ENCODE measurements at regions not wholly inside any gene's neighbourhood (a gene's known extent, or its start where the extent isn't known, plus 50 kb on each side); places are given as distances from the start of the nearest gene placed in this dataset.
A peak's percentile ranks its signal among the peaks of the same experiment; 100 is the strongest.
"Not testable (repeated sequence)": the region's sequence is repeated elsewhere in the genome, so short reads cannot be mapped to it uniquely, and the experiment has no call there.

DNA sequence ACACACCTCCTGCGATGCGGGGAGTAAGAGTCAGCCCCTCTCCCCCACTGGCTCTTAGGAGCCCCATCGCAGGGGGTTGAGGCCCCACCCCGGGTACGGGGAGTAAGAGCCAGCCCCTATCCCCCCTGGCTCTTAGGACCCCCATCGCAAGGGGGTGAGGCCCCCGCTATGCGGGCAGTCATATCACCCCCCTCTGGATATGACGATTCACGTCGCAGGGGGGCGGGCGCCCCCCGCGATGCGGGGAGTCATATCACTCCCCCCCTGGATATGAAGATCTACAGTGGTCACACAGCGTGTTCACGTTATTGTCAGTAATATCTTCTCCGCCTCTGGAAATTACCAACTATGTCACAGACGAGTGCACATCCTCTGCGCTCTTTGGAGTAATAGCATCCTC lies 61.1 kb downstream of the DEFB131A start:
- not testable (repeated sequence) for DNase-seq

DNA sequence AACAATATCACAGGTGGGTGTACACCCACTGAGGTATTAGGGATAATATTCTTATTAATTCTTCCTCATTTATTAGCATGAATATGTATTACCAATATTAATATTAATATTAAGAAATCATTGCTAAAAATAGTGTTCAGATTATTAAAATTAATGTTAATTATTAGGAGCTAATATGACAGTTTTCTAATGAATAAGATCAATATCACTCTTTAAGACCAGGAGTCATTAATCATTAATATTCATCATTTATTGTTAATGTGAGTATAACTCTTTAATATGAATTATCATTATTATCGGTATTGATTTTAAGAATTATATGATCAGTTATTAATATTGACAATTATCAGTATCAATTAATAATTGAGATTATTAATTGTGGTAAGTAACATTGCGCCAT lies 62.5 kb downstream of the DEFB131A start:
- not testable (repeated sequence) for DNase-seq

DNA sequence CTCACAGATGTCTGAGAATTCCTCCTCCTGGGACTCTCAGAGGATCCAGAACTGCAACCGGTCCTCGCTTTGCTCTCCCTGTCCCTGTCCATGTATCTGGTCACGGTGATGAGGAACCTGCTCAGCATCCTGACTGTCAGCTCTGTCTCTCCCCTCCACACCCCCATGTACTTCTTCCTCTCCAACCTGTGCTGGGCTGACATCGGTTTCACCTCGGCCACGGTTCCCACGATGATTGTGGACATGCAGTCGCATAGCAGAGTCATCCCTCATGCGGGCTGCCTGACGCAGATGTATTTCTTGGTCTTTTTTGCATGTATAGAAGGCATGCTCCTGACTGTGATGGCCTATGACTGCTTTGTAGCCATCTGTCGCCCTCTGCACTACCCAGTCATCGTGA lies 68.7 kb downstream of the DEFB131A start:
- DNase-seq: not testable (repeated sequence)

DNA sequence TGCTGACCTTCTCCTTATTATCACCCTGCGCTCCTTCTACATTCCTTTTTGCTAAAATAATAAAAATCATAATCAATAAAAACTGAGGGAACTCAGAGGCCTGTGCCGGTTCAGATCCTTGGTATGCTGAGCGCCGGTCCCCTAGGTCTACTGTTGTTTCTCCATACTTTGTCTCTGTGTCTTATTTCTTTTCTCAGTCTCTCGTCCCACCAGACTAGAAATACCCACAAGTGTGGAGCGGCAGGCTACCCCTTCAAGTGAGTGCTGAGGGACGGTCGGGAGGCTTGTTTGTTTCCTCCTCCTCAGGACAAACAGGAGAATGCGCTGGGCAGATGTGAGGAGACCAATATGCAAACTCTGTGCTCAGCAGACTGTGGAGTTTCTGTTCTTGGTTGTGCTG lies 75.4 kb downstream of the DEFB131A start:
- DNase-seq: not testable (repeated sequence)

DNA sequence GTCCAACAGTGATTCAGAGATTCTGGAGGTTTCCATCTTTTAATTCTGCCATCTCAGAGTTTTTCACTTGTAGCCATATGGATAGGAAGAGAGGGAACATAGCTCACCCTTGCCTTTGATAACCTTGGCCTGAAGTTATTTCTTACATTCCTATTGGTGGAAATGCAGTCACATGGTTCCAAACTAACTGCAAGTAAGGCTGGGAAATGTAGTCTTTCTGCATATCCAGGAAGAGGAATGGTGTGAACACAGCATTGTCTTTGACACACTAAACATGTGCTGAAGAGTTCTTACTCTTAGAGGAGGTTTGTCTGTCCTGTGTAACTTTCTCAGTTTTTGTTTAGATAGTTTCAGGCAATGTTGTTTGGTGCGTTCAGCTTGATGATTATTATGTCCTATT lies 78.7 kb downstream of the DEFB131A start:
- not testable (repeated sequence) for DNase-seq

DNA sequence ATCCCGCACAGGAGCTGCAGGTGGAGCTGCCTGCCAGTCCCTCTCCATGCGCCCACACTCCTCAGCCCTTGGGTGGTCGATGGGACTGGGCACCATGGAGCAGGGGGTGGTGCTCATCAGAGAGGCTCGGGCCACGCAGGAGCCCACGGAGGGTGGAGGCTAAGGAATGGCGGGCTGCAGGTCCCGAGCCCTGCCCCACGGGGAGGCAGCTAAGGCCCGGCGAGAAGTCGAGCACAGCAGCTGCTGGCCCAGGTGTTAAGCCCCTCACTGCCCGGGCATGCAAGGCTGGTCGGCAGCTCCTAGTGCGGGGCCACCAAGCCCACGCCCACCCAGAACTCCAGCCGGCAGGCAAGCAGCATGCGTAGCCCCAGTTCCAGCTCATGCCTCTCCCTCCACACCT lies 80.2 kb downstream of the DEFB131A start:
- DNase-seq: not testable (repeated sequence)

DNA sequence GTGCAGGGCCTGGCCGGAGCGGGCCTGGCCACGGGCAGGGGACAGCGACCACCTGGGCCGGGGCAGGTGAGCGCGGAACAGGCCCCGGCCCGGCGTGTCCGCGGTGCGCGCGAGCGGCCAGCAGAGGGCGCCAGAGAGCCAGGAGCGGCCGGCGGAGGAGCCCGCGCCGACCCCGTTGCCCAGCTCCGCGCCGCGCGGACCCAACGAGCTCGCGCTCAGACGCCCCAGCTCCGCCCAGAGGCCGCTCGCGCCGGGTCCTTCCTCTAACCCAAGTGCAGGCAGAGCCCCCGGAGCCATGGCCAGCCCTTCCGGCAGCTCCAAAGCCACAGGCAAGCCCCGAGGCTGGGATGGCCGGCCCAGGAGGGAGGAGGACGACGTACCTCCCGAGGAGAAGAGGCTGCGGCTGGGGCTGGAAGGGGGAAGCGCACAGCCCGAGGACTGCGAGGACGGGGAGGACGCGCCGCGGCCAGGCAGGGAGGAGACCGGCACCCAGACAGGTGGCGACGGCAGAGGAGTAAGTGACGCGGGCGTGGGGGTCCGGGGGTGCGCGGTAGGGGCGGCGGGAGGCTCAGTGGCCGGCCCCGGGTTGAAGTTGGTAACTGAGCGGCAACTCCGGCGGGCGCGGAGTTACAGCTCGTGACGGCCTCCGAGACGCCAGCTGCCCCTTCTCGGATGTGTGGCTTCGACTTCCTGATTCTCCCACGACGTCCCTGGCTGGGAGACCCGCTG lies 88.1 kb downstream of the DEFB131A start:
- peak in 47 of 56 donors; percentile 11 to 74 (median 38) for DNase-seq

DNA sequence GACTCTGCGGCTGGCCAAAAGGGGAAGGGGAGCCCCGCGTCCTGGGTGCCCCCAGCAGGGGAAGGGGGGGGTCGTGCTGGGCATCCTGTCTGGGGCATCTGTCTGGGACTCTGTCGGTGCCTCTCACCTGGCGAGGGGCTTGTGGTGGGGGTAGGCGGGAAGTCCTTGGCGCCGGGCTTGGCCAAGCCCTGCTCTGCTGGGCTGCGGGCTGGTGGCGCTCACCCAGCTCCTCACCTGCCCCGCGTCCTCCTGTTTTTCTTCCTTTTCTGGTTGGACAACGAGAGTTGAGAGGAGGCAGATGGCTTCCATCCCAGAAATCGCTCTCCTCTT lies 88.6 kb downstream of the DEFB131A start:
- not testable (repeated sequence) for DNase-seq

DNA sequence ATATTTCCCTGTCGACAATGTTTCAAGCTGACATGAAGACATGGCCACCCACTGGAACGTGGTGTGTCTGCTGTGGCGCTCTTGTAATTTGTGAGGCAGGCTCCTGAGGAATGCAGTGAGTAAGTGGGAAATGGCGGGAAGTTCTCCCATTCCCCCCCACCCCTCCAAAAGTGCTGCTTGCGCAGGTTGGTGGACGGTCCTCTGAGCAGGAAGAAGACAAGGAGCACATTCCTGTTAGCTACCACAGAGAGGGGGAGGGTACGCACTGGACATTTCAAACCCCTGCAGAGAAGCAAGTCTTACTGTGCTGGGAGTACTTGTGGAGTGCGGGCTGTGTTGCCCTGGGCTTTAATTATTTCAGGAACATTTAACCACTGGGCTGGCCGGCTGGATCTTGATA lies 92.9 kb downstream of the DEFB131A start:
- DNase-seq: not testable (repeated sequence)

DNA sequence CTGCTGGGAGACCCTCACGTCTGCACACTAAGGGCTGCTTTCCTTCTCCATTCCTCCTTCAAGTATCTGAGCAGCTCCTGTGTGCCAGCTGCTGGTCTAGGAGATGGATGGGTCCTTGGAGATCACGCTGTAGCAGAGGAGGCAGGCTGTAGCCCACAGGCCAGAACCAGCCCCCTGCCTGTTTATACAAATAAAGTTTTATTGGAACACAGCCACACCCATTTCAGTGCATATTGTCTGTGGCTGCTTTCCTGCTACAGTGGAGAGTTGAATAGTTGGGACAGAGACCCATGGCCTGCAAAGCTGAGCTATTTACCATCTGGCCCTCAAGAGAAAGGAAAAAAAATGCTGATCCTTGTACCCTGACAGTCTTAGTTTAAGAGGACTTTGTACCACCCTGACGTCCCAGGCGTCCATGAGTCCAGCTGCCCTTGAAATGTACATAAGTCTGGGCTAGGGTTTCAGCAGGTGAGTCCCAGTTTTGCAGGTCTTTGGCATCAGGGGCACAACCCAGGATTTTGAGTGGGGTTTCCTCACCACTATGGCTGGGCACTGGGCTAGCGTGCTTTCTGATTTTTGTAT lies 95.8 kb downstream of the DEFB131A start:
- not testable (repeated sequence) for DNase-seq

DNA sequence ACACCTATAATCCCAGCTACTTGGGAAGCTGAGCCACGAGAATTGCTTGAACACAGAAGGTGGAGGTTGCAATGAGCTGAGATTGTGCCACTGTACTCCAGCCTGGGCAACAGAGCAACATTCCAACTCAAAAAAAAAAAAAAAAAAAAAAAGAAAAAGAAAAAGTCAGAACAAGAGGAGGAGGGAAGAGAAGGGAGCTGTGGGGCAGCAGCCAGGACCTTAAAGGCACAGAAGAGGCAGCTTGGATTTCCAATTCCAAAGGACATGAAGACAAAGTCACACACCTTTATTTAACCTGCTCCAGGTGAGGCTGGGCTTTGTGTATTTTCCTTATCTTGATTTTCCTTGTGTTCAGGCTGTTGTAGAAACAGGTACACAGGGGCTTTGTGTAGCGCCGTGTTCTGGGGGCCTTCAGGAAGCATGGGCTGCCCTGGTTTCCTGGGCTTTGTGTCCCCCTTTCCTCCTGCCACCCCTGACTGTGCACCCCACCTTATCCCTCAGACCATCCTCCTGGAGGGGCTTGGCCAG lies 97.2 kb downstream of the DEFB131A start:
- not testable (repeated sequence) for DNase-seq

DNA sequence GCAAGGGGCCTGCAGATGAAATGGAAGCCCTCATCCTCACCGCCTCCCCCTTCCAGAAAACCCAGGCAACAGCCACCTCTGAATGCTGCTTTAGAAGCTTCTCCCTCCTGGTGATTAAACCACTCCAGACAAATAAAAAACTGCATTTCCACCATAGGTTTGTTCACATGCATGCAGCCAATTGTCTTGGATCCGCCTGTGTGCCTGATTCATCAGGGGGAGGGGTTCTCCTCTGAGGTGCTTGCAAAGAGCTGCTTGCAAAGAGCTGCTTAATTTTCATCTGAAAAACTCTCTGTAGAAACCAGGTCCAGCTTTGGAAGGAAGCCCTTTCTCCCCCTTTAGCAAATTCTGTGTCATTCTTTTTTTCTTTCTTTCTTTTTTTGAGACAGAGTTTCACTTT lies 100.6 kb downstream of the DEFB131A start:
- peak in 25 of 56 donors; percentile 0 to 72 (median 24) for DNase-seq

DNA sequence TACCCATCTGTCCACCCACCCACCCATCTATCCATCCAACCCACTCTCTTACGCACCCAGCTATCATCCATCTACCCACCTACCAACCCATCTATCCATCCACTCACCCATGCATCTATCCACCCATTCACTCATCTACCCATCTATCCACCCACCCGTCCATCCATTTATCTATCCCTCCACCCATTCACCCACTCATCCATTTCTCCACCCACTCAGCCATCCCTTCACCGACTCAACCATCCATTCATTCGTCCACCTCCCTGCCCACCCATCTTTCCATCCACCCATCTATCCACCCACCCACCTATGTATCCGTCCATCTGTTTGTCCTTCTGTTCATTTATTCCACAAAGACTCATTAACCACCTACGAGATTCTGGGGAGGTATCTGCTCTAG lies 103.3 kb downstream of the DEFB131A start:
- DNase-seq: not testable (repeated sequence)

DNA sequence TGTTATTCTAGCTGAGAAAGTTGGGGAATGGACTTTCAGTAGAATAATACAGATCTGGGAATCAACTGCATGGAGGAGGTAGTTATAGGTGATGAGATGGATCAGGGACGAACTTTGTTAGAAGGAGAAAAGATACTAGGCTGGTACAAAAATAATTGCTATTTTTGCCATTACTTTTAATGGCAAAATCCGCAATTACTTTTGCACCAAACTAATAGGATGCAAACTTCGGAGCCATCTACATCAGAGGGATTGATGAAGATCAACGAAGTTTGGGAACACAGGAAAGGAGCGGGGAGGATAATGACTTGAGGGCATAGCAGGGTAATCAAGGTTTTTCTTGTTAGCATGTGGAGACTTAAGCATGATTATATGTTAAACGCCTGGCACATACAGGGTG lies 111.9 kb downstream of the DEFB131A start:
- not testable (repeated sequence) for DNase-seq

DNA sequence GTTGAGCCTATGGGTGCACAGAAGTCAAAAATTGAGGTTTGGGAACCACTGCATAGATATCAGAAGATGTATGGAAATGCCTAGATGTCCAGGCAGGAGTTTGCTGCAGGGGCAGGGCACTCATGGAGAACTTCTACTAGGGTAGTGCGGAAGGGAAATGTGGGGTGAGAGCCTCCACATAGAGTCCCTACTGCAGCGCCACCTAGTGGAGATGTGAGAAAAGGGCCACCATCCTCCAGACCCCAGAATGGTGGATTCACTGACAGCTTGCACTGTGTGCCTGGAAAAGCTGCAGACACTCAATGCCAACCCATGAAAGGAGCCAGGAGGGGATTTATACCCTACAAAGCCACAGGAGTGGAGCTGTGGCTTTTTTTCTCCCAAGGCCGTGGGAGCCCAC lies 133.7 kb downstream of the DEFB131A start:
- DNase-seq: not testable (repeated sequence)

DNA sequence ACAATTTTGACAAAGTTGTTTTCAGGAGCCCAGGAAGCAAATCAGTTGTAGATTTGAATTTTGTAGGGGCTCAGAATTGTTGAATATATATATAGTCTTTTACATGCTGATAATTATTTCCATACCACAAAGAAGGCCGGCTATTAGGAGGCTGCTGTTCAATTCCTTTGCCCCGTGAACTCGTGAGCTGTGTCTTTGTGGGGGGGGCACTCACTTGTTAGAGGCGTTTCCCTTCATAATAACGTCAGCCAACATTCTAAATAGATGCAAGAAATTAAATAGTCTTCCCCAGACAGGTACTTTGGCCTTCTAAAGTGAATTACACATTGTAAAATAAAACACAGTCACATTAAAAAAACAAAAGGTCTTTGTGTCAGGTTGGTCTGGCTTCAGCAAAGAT lies 138.7 kb downstream of the DEFB131A start:
- DNase-seq: not testable (repeated sequence)

DNA sequence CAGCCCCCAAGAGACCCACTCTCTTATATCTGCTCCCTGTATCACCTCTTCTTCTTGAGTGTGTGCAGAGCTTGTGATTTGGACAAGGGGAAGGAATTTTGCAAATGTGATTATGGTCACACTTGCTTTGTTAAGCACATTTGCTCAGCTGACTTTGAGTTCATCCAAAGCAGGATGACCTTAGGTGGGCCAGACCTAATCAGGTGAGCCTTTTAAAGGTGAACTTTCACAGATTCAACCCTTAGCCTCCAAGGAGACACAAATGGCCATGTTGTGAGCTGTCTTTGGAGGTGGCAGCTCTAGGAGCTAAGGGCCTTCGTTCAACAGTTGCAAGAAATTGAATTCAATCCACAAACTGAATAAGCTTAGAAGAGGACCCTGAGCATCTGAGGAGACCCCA lies 147.8 kb downstream of the DEFB131A start:
- DNase-seq: no peak

DNA sequence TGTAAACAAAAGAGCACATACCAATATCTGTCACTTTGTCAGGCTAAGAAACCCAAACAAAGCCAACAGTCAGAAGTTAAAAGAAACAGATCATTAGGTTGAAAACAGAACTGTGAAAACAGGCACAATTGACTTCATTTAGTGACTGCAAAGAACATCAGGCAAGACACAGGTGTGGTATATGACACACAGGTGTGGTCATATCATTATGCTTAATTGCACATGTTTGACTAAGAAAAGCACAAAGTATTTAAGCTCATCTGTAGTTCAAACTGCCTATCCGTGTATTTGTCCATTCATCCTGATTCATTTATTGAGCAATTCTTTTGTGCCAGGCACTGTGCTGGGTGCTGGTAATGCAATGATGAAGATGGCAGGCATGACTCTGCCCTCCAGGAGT lies 150.7 kb downstream of the DEFB131A start:
- DNase-seq: no peak

DNA sequence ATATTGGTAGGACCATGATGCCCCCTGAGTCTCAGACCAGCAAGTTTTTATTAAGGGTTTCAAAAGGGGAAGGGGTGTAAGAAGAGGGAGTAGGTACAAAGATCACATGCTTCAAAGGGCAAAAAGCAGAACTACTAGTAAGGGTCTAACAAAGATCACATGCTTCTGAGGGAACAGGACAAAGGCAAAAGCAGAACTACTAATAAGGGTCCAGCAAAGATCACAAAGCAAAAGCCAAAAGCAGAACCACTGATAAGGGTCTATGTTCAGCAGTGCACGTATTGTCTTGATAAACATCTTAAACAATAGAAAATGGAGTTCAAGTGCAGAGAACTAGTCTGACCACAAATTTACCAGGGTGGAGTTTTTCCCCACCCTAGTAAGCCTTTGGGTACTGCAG lies 151.3 kb downstream of the DEFB131A start:
- DNase-seq: not testable (repeated sequence)

DNA sequence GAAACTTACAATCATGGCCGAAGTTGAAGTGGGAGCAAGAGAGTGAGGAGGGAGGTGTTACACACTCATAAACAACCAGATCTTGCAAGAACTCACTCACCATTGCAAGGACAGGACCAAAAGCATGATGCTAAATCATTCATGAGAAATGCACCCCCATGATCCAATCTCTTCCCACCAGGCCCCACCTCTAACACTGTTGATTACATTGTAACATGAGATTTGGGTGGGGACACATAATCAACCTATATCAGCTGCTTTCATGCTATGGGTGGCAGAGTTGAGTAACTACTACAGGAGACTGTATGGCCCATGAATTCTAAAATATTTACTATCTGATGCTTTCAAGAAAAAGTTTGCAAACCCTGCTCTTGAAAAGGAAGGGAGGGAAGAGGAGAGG lies 155.1 kb downstream of the DEFB131A start:
- no peak for DNase-seq

DNA sequence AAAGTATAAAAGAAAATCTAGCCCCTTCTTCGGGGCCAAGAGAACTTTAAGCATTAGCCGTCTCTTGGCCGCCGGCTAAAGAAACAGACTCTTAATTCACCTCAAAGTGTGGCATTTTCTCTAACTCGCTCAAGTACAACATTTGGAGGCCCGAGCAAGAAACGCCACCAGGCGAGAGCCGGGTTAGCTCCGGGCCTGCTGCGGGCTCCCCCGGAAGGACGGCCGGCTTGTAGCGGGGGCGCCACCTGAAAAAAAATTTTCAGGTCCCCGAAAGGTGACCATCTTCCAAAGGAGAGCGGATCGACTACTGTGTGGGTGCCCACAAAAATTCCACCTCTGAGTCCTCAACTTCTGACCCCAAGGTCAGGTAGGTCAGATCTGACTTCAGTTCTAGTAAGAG lies 156.0 kb downstream of the DEFB131A start:
- DNase-seq: no peak

DNA sequence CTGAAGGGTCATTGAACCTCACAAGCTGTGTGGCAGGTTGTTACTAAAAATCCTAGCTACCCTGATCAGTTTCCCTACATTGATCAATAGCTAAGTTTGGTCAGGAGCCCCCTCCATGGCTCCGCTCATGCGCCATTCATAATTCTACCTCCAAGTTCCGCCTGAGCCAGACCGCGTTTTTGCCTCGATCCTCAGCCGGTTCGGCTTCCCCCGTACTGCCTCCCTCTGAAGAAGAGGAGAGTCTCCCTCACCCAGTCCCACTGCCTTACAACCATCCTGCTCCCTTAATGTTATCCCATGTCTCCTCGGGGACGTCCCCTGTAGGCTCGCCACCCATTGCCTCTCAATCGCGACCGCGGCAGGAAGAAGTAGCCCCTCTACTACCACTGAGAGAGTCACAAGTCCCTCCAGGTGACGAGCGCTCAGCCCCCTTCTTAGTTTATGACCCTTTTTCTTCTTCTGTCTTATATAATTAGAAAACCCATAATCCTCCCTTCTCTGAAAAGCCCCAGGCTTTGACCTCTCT lies 158.2 kb downstream of the DEFB131A start:
- DNase-seq: no peak

All from nucleus accumbens (tissue), 56 donors.